ENCODE measurements at regions not wholly inside any gene's neighbourhood (a gene's known extent, or its start where the extent isn't known, plus 50 kb on each side); places are given as distances from the start of the nearest gene placed in this dataset.

- Histone ChIP-seq H3K9me3 (replicated peaks in 1 of 3) (no peaks in the 10 kb centered on the region), H3K27ac (no peak overlapping the region), H3K27me3 (no peaks in the 10 kb centered on the region), H3K4me3 (no peak overlapping the region), H3K4me1 (replicated peaks in 1 of 2) (no peaks in the 10 kb centered on the region), H3K36me3 (replicated peaks in 1 of 2) (no peaks in the 10 kb centered on the region)
- WGBS, 4 donors: 77 to 93% (median 85%) methylated on average over 7 of the region's 7 CpGs
- intact Hi-C loops (cut with DNase I): no loop called here
- TF ChIP-seq, protein P1, sequence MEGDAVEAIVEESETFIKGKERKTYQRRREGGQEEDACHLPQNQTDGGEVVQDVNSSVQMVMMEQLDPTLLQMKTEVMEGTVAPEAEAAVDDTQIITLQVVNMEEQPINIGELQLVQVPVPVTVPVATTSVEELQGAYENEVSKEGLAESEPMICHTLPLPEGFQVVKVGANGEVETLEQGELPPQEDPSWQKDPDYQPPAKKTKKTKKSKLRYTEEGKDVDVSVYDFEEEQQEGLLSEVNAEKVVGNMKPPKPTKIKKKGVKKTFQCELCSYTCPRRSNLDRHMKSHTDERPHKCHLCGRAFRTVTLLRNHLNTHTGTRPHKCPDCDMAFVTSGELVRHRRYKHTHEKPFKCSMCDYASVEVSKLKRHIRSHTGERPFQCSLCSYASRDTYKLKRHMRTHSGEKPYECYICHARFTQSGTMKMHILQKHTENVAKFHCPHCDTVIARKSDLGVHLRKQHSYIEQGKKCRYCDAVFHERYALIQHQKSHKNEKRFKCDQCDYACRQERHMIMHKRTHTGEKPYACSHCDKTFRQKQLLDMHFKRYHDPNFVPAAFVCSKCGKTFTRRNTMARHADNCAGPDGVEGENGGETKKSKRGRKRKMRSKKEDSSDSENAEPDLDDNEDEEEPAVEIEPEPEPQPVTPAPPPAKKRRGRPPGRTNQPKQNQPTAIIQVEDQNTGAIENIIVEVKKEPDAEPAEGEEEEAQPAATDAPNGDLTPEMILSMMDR (IDR thresholded peaks at IDR 0.05): no peak
- no peak for TF ChIP-seq POLR2A (IDR thresholded peaks at IDR 0.05)
- DNase-seq: no peak
Measured at GRCh38 chr14:104523546-104523935, 56.0 kb upstream of the C14orf180 start.

- TF ChIP-seq, protein P1 (IDR thresholded peaks at IDR 0.05): no peak
- TF ChIP-seq POLR2A (IDR thresholded peaks at IDR 0.05): no peak
- no peak for DNase-seq
- H3K27me3 ChIP-seq: no peaks in the 10 kb centered on the region
- 68 to 80% (median 75%) methylated on average over 9 of the region's 9 CpGs for WGBS, 4 donors
- no peaks in the 10 kb centered on the region for H3K36me3 ChIP-seq (replicated peaks in 1 of 2)
- intact Hi-C loops (cut with DNase I): no loop called here
- no peak overlapping the region for H3K4me3 ChIP-seq
- H3K9me3 ChIP-seq (replicated peaks in 1 of 3): no peaks in the 10 kb centered on the region
- no peaks in the 10 kb centered on the region for H3K4me1 ChIP-seq (replicated peaks in 1 of 2)
- no peak overlapping the region for H3K27ac ChIP-seq
Measured at GRCh38 chr14:104524726-104525125, 54.8 kb upstream of the C14orf180 start.

DNA sequence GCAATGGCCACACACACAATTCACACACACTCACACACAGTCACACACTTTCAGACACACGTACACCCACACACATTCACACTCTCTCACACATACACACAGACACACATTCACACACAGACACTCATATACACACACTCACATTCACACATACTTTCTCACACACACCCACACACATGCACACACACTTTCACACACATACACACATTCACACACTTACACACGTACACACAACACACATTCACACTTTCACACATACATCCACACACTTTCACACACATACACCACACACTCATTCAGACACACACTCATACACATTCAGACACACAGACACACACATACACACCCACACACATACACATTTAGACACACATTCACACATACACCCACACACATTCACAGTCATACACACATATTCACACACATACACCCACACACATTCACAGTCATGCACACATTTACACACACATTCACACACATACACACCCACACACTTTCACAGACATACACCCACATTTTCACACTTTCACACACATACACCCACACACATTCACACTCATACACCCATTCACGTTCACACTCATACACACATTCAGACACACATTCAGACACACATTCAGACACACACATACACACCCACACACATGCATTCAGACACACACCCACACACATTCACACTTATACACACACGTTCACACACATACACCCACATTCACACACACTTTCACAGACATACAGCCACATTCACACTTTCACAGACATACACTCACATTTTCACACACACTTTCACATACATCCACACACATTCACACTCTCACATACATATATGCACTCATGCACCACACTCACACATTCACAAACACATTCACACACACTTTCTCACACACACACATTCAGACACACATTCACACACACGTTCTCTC, 52.6 kb upstream of the C14orf180 start:
- no peak for DNase-seq
- H3K27me3 ChIP-seq: no peaks in the 10 kb centered on the region
- no peaks in the 10 kb centered on the region for H3K9me3 ChIP-seq (replicated peaks in 1 of 3)
- H3K36me3 ChIP-seq (replicated peaks in 1 of 2): no peaks in the 10 kb centered on the region
- WGBS, 4 donors: 48 to 61% (median 56%) methylated on average over 5 of the region's 5 CpGs
- no peak overlapping the region for H3K4me3 ChIP-seq
- no peaks in the 10 kb centered on the region for H3K4me1 ChIP-seq (replicated peaks in 1 of 2)
- TF ChIP-seq, protein P1 (IDR thresholded peaks at IDR 0.05): no peak
- TF ChIP-seq POLR2A (IDR thresholded peaks at IDR 0.05): no peak
- intact Hi-C loops (cut with DNase I): no loop called here
- H3K27ac ChIP-seq: no peak overlapping the region

GRCh38 chr14:104527857-104528459, 51.6 kb upstream of the C14orf180 start:
- no peak for DNase-seq
- H3K4me3 ChIP-seq: no peak overlapping the region
- intact Hi-C loops (cut with DNase I): no loop called here
- H3K36me3 ChIP-seq (replicated peaks in 1 of 2): no peaks in the 10 kb centered on the region
- no peaks in the 10 kb centered on the region for H3K9me3 ChIP-seq (replicated peaks in 1 of 3)
- no peak overlapping the region for H3K27ac ChIP-seq
- 84 to 94% (median 85%) methylated on average over 4 of the region's 4 CpGs for WGBS, 4 donors
- TF ChIP-seq POLR2A (IDR thresholded peaks at IDR 0.05): no peak
- TF ChIP-seq, protein P1 (IDR thresholded peaks at IDR 0.05): no peak
- H3K27me3 ChIP-seq: no peaks in the 10 kb centered on the region
- H3K4me1 ChIP-seq (replicated peaks in 1 of 2): no peaks in the 10 kb centered on the region

Measured in adrenal gland (tissue), 9 donors.